Gastroesophageal sphincter (tissue), 3 donors: ENCODE measurements at regions not wholly inside any gene's neighbourhood (a gene's known extent, or its start where the extent isn't known, plus 50 kb on each side); places are given as distances from the start of the nearest gene placed in this dataset.

Source experiments
- EP300 ChIP-seq: sonication (generic); formaldehyde crosslinking; IDR thresholded peaks from one replicate; pipeline ENCODE4 v1.6.1; 2017; ENCODE audit warnings: antibody characterized with exemption, mild to moderate bottlenecking
- POLR2A ChIP-seq, 2 donors: fragments of 450-650 bp; IDR thresholded peaks; one replicate each; pipeline ENCODE4 v1.6.1; 2017; ENCODE audit warnings: antibody characterized with exemption in 2 of 2, mild to moderate bottlenecking in 2 of 2, moderate library complexity in 1 of 2
- TF ChIP-seq, protein P1 (sequence below), 4 experiments: fragments of 200-600 bp in 2 of 4; fragments of 450-650 bp in 2 of 4; sonication (generic) in 1 of 4; IDR thresholded peaks; one replicate each; pipeline ENCODE4 v1.5.1; 2017 to 2019; ENCODE audit warnings: antibody characterized with exemption in 4 of 4, mild to moderate bottlenecking in 2 of 4, moderate library complexity in 2 of 4

GRCh38 chr17:71436479-71436878, 684.3 kb upstream of the SOX9 start:
- TF ChIP-seq, protein P1, sequence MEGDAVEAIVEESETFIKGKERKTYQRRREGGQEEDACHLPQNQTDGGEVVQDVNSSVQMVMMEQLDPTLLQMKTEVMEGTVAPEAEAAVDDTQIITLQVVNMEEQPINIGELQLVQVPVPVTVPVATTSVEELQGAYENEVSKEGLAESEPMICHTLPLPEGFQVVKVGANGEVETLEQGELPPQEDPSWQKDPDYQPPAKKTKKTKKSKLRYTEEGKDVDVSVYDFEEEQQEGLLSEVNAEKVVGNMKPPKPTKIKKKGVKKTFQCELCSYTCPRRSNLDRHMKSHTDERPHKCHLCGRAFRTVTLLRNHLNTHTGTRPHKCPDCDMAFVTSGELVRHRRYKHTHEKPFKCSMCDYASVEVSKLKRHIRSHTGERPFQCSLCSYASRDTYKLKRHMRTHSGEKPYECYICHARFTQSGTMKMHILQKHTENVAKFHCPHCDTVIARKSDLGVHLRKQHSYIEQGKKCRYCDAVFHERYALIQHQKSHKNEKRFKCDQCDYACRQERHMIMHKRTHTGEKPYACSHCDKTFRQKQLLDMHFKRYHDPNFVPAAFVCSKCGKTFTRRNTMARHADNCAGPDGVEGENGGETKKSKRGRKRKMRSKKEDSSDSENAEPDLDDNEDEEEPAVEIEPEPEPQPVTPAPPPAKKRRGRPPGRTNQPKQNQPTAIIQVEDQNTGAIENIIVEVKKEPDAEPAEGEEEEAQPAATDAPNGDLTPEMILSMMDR (IDR thresholded peaks at IDR 0.05), result no peak
- TF ChIP-seq POLR2A (IDR thresholded peaks at IDR 0.05) (no peak), EP300 (no peak)
